ENCODE measurements at regions not wholly inside any gene's neighbourhood (a gene's known extent, or its start where the extent isn't known, plus 50 kb on each side); places are given as distances from the start of the nearest gene placed in this dataset.
"Not testable (repeated sequence)": the region's sequence is repeated elsewhere in the genome, so short reads cannot be mapped to it uniquely, and the experiment has no call there.

DNA sequence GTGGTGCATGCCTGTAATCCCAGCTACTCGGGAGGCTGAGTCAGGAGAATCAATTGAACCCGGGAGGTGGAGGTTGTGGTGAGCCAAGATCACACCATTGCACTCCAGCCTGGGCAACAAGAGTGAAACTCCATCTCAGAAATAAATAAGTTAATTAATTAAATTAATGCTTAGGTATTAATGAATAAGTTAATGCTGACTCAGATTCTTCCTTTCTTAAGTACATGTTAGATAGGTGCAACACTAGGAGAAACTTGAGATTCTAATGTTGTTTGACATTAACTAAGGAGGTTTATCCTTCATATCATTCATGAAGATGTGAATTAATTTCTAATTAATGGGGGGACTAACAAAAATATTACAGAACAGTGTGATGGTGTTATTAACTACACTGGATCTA is 812.6 kb upstream of the SPRY2 start:
- H3K4me3 ChIP-seq (ENCODE audit: control insufficient read depth, low read depth, low read length): no peak overlapping the region
- no peak for DNase-seq (ENCODE audit: low read depth)
- TF ChIP-seq, protein P1, sequence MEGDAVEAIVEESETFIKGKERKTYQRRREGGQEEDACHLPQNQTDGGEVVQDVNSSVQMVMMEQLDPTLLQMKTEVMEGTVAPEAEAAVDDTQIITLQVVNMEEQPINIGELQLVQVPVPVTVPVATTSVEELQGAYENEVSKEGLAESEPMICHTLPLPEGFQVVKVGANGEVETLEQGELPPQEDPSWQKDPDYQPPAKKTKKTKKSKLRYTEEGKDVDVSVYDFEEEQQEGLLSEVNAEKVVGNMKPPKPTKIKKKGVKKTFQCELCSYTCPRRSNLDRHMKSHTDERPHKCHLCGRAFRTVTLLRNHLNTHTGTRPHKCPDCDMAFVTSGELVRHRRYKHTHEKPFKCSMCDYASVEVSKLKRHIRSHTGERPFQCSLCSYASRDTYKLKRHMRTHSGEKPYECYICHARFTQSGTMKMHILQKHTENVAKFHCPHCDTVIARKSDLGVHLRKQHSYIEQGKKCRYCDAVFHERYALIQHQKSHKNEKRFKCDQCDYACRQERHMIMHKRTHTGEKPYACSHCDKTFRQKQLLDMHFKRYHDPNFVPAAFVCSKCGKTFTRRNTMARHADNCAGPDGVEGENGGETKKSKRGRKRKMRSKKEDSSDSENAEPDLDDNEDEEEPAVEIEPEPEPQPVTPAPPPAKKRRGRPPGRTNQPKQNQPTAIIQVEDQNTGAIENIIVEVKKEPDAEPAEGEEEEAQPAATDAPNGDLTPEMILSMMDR (conservative IDR thresholded peaks at IDR 0.05; ENCODE audit: control insufficient read depth, insufficient read depth, low read depth, low read length): no peak

- TF ChIP-seq, protein P1 (conservative IDR thresholded peaks at IDR 0.05; ENCODE audit: control insufficient read depth, insufficient read depth, low read depth, low read length): no peak
- H3K4me3 ChIP-seq (ENCODE audit: control insufficient read depth, low read depth, low read length): no peak overlapping the region
- no peak for DNase-seq (ENCODE audit: low read depth)
Observed at GRCh38 chr13:81148822-81149221, 807.9 kb upstream of the SPRY2 start.

DNA sequence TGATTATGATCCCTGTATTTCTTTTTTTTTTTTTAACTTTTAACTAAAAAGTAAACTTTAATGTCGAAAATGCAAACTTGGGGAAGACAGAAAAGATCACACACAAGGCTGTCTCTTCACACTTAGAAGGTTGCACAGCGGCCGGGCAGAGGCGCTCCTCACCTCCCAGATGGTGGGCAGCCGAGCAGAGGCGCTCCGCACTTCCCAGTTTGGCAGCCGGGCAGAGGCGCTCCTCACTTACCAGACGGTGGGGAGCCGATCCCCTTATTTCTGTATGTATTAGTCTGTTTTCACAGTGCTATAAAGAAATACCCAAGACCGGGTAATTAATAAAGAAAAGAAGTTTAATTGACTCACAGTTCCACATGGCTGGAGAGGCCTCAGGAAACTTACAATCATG is 805.6 kb upstream of the SPRY2 start:
- H3K4me3 ChIP-seq (ENCODE audit: control insufficient read depth, low read depth, low read length); DNase-seq (ENCODE audit: low read depth): not testable (repeated sequence)

DNA sequence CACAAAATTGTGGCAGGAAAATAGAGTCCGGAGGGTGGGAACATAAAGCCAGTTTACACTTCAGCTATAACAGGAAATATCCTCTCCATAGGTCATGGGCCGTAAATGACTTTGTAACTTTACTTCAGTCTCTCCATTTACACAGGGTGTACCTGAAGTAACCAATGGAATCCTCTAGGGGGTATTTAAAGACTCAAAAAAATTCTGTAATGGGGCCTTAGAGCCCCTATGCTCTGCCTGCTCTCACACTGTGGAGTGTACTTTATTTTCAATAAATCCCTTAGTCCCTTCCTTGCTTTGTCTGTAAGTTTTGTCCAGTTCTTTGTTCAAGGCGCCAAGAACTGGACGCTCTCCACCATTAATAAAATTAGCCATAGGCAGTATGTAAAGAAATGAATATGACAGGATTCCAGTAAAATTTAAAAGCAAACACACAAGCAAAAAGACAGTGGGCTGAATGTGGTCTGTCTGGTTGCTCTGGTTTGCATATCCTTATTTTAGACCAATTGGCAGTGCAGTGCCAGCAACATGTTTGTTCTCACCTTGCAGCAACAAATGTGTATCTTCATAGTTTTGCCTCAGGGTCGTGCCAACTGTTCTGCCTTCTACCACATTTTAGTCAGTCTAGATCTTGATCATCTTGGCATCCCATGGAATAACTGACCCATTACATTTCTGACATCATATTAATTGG is 801.5 kb upstream of the SPRY2 start:
- H3K4me3 ChIP-seq (ENCODE audit: control insufficient read depth, low read depth, low read length): no peak overlapping the region

DNA sequence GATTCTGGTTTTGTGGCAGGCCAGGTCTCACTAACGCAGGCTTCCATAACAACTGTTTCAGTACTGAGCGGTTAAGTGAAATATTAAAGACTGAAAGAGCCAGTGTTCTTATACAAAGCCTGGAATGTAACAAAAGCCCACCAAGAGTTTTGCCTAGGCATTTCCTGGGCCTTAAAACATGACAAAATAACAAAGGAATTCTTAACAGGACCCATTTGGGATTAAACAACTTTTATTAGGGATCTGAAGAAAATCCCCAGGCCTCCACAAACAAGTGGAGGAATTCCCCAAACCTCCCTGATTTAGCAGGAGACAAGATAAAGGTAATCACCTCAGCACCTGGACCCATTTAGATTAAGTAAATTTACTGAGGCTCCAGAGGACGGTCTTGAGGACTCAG is 799.7 kb upstream of the SPRY2 start:
- no peak for DNase-seq (ENCODE audit: low read depth)
- TF ChIP-seq, protein P1 (conservative IDR thresholded peaks at IDR 0.05; ENCODE audit: control insufficient read depth, insufficient read depth, low read depth, low read length): no peak
- no peak overlapping the region for H3K4me3 ChIP-seq (ENCODE audit: control insufficient read depth, low read depth, low read length)

More for the DNA sequence above, 801.5 kb upstream of the SPRY2 start:
- no peak for DNase-seq (ENCODE audit: low read depth)
- TF ChIP-seq, protein P1 (conservative IDR thresholded peaks at IDR 0.05; ENCODE audit: control insufficient read depth, insufficient read depth, low read depth, low read length): no peak

DNA sequence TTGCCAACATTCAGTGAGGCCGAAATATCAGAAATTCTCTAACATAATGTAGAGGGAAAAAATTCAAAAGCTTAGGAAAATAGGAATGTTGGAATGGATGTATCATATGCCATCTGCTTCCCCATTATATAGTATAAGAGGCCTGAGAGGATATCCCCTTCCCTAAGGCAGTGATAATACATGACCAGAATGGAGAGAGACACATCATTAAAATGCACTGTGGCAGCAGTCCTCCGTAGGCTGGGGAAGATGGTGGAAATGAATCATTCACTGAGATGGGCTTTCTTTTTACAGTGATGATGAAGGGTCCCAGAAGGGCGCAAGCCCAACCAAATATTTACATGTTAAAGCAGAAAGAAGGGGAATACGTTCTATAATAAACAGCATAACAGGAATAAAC is 799.1 kb upstream of the SPRY2 start:
- no peak overlapping the region for H3K4me3 ChIP-seq (ENCODE audit: control insufficient read depth, low read depth, low read length)
- TF ChIP-seq, protein P1 (conservative IDR thresholded peaks at IDR 0.05; ENCODE audit: control insufficient read depth, insufficient read depth, low read depth, low read length): no peak
- no peak for DNase-seq (ENCODE audit: low read depth)

GRCh38 chr13:81138353-81138980 is 797.5 kb upstream of the SPRY2 start:
- no peak overlapping the region for H3K4me3 ChIP-seq (ENCODE audit: control insufficient read depth, low read depth, low read length)
- no peak for DNase-seq (ENCODE audit: low read depth)
- TF ChIP-seq, protein P1 (conservative IDR thresholded peaks at IDR 0.05; ENCODE audit: control insufficient read depth, insufficient read depth, low read depth, low read length): no peak

Measured in fibroblast of mammary gland (primary cell).